ENCODE measurements at regions not wholly inside any gene's neighbourhood (a gene's known extent, or its start where the extent isn't known, plus 50 kb on each side); places are given as distances from the start of the nearest gene placed in this dataset.

DNA sequence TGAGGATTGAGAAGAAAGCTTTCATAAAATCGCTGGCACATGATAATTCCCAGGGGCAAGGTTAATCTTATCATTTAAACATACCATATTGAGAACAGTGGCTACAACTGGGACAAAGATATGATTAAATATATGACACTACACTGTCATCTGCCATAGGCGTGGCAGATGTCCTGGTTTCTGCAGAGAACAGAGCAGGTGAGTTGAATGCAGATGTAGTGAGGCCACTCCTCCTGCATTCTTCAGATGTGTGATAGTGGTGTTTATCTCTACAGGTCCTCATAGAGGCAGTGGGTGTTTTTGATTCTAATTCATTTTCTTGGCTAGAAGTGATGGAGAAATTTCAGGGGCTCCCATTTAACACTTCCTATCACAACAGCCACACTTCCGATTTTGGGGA is 237.0 kb upstream of the CDH9 start:
- in situ Hi-C loops (cut with HindIII; ENCODE audit: low sequenced_read_pairs): no loop called here
- DNase-seq (ENCODE audit: low spot score): no peak

DNA sequence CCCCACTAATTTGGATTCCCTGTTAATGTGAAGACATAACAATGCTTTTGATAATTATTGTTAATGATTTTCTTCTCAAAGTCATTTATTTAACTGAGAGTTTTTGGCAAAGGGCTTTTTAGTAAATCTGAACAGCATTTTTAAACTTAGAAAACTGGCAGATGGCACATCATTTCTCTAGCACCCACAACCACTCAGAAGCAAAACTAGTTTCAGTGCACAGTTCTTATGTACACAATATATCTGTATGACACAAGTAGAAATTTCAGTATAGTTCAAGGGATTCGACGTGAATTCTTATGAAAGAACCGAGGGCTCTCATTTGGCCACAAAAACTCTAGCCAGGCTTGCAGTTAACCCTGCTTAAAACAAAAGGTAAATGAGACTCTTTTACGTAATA is 231.4 kb upstream of the CDH9 start:
- no peak for DNase-seq (ENCODE audit: low spot score)
- in situ Hi-C loops (cut with HindIII; ENCODE audit: low sequenced_read_pairs): no loop called here

DNA sequence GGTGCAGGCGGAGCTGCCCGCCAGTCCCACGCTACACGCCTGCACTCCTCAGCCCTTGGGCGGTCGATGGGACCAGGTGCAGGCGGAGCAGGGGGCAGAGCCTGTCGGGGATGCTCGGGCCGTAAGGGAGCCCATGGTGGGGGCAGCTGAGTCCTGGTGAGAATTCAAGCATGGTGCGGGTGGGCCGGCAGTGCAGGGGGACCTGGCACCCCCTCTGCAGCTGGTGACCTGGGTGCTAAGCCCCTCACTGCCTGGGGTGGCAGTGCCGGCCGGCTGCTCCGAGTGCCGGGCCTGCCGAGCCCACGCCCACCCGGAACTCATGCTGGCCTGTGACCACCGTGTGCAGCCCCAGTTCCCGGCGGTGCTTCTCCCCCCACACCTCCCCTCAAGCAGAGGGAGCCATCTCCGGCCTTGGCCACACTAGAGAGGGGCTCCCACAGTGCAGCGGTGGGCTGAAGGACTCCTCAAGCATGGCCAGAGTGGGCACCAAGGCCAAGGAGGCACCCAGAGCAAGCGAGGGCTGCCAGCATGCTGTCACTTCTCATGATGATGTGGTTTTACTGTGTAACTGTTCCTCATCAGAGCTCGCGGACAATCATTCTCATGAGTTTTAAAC is 228.9 kb upstream of the CDH9 start:
- in situ Hi-C loops (cut with HindIII; ENCODE audit: low sequenced_read_pairs): no loop called here
- DNase-seq (ENCODE audit: low spot score): no peak

DNA sequence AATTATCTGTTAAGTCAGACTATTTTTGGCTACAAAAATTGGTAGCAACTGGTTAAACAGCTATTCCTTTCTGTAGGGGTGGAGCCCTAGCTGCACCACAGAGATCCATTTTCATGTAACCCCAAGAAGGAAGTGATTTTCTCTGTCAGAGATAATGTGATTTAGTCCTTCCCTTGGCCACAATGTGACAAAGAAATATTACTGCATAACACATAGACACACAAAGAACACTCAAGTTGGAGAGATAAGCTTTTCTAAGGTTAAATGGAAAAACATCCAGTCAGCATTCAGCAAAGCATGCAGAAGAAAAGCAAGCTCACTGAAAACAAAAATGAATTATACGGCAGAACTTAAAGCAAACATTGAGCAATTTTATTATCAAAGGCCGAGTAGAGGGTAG is 227.8 kb upstream of the CDH9 start:
- DNase-seq (ENCODE audit: low spot score): no peak

DNA sequence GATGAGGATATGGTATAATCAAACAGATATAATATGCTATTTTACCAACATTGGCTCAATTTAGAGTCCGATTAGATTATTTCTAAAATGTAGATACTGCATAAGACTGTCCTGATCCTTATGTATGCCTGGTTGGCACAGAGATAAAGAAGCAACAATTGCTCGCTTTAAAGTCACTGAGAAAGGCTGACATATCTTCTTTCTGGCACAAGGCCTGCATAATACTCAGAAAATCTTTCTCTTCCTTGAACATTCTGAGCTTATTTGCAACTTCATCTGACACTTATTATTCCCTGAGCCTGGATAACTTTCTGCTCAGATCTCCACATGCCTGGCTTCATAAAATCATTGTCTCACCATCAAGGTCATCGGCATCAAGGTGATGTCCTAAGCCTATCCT is 219.3 kb upstream of the CDH9 start:
- no peak for DNase-seq (ENCODE audit: low spot score)
- in situ Hi-C loops (cut with HindIII; ENCODE audit: low sequenced_read_pairs): no loop called here

More for the DNA sequence above, 227.8 kb upstream of the CDH9 start:
- in situ Hi-C loops (cut with HindIII; ENCODE audit: low sequenced_read_pairs): no loop called here

GRCh38 chr5:27252911-27253310 is 214.5 kb upstream of the CDH9 start:
- no peak for DNase-seq (ENCODE audit: low spot score)
- in situ Hi-C loops (cut with HindIII; ENCODE audit: low sequenced_read_pairs): no loop called here

DNA sequence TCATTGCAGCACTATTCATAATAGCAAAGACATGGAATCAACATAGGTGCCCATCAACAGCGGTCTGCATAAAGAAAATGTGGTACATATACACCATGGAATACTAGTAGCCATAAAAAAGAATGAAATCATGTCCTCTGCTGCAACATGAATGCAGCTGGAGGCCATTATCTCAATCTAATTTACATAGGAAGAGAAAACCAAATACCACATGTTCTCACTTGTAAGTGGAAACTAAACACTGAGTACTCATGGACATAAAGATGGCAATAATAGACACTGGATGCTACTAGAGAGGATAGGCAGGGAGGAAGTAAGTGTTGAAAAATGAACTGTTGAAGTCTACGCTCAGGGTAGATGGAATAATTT is 203.9 kb upstream of the CDH9 start:
- DNase-seq (ENCODE audit: low spot score): no peak
- in situ Hi-C loops (cut with HindIII; ENCODE audit: low sequenced_read_pairs): no loop called here

DNA sequence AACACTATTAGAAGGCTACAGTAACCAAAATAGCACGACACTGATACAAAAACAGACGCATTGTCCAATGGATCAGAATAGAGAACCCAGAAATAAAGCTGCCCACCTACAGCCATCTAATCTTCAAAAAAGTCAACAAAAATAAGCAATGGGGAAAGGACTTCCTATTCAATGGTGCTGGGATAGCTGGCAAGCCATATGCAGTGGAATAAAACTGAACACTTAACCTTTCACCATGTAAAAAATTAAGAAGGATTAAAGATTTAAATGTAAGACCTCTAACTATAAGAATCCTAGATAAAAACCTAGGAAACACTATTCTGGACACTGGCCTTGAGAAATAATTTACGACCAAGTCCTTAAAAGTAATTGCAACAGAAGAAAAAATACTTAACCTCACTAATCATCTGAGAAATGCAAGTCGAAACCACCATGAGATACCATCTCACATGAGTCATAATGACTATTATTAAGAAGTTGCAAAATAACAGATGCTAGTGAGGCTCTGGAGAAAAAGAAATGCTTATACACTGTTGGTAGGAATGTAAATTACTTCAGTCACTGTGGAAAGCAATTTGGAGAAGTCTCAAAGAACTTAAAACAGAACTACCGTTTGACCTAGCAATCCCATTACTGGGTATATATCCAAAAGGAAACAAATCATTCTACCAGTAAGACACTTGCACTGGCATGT is 203.3 kb upstream of the CDH9 start:
- in situ Hi-C loops (cut with HindIII; ENCODE audit: low sequenced_read_pairs): no loop called here
- no peak for DNase-seq (ENCODE audit: low spot score)

DNA sequence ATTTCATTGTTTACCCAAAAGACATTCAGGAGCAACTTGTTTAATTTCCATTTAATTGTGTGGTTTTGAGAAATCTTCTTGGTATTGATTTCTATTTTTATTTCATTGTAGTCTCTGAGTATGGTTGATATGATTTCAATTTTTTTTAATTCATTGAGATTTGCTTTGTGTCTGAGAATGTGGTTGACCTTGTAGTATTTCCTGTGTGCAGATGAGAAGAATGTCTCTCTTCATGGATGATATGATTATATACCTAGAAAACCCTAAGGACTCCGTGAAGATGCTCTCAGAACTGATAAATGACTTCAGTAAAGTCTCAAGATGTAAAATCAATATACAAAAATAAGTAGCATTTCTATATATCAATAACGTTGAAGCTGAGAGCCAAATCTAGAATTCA is 202.4 kb upstream of the CDH9 start:
- DNase-seq (ENCODE audit: low spot score): no peak

GRCh38 chr5:27234916-27235315 is 196.5 kb upstream of the CDH9 start:
- in situ Hi-C loops (cut with HindIII; ENCODE audit: low sequenced_read_pairs): no loop called here

More for the DNA sequence above, 202.4 kb upstream of the CDH9 start:
- in situ Hi-C loops (cut with HindIII; ENCODE audit: low sequenced_read_pairs): no loop called here

GRCh38 chr5:27221410-27221809 is 183.0 kb upstream of the CDH9 start:
- DNase-seq (ENCODE audit: low spot score): no peak
- in situ Hi-C loops (cut with HindIII; ENCODE audit: low sequenced_read_pairs): no loop called here

More at GRCh38 chr5:27234916-27235315, 196.5 kb upstream of the CDH9 start:
- no peak for DNase-seq (ENCODE audit: low spot score)

DNA sequence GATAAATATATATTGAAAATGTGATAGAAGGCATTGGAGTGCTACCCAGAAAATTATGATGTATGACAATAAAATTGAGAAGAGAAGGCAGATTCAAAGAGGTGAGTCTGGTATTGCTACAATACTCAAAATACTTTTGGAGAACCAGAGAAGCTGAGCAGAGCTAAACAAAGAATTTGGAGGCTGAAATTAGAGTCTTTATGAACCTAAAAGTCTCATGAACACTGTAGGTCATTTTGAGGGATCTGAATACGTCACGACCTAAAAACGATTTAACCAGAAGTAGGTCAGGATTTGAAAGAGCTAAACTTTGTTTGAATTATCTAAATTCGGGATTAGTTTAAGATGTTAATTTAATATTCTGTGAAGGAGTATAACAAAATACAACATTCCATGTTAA is 182.4 kb upstream of the CDH9 start:
- DNase-seq (ENCODE audit: low spot score): no peak
- in situ Hi-C loops (cut with HindIII; ENCODE audit: low sequenced_read_pairs): no loop called here

- DNase-seq (ENCODE audit: low spot score): no peak
- in situ Hi-C loops (cut with HindIII; ENCODE audit: low sequenced_read_pairs): no loop called here
These were observed 179.6 kb upstream of the CDH9 start for GRCh38 chr5:27217977-27218376.

- in situ Hi-C loops (cut with HindIII; ENCODE audit: low sequenced_read_pairs): no loop called here
- no peak for DNase-seq (ENCODE audit: low spot score)
These were observed 179.0 kb upstream of the CDH9 start for GRCh38 chr5:27217155-27217956.

DNA sequence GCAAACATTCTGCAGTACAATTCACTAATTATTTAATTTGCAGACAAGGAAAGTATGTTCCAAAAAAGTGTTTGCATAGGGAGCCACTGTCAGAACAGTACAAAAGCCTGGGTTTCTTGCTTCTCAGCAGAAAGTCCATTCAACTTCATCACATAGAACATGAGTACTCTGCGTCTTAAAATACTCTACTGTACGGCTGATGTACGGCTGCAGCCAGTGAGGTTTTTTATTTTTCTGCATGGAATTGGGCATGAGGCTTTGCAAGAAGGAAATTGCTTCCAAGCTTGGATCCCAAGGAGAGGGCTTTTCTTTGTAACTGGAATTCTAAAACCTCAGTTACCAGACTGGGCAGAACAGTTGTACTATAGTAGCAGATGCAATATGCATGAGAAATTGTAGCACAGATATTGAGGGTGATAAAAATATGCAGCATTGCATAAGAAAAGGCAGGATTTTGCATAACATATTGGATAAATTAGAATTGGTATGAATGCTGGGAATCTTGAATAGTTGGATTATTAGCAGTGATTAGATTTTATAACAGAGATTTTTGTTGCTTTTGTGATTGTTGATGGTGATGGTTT is 178.1 kb upstream of the CDH9 start:
- in situ Hi-C loops (cut with HindIII; ENCODE audit: low sequenced_read_pairs): no loop called here
- DNase-seq (ENCODE audit: low spot score): no peak

DNA sequence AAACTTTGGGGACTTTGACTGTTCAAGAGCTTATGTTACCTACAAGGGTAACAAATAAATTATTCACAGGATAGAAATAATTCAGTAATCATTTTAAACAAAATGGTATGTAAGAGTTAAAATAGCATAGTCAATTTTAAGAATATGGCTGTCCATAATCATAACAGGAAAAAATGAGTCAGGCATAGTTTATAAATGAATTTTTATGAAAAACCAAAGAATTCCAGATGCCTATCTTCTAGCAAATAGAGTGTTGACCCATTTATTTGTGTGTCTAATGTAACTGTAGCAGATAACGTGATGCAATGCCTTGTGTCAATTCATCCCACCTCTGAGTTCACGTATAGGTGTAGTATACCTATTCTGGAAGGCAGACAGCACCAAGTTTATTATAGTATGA is 169.7 kb upstream of the CDH9 start:
- no peak for DNase-seq (ENCODE audit: low spot score)
- in situ Hi-C loops (cut with HindIII; ENCODE audit: low sequenced_read_pairs): no loop called here

DNA sequence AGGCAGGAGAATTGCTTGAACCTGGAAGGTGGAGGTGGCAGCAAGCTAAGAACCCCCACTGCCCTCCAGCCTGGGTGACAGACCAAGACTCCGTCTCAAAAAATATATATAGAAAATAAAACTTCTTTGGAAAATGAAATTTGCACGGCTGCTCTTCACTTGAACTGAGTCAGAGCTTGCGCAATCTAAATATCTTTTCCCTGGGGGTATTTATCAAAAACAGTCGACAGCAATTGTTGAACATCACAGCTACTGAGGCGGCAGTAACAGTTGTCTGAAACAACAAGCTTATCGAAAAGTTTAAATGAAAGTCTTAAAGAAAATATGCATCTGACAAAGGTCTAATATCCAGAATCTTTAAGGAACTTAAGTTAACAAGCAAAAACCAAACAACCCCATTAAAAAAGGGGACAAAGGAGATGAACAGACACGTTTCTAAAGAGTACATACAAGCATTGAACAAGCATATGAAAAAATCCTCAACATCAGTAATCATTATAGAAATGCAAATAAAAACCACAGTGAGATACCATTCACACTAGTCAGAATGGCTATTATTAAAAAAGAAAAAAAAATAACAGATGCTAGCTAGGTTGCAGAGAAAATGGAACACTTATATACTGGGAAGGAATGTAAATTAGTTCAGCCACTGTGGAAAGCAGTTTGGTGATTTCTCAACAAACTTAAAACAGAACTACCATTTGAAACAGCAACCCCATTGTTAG is 153.6 kb upstream of the CDH9 start:
- in situ Hi-C loops (cut with HindIII; ENCODE audit: low sequenced_read_pairs): no loop called here

GRCh38 chr5:27172693-27173092 is 134.3 kb upstream of the CDH9 start:
- in situ Hi-C loops (cut with HindIII; ENCODE audit: low sequenced_read_pairs): no loop called here
- no peak for DNase-seq (ENCODE audit: low spot score)

More for the DNA sequence above, 153.6 kb upstream of the CDH9 start:
- DNase-seq (ENCODE audit: low spot score): no peak

DNA sequence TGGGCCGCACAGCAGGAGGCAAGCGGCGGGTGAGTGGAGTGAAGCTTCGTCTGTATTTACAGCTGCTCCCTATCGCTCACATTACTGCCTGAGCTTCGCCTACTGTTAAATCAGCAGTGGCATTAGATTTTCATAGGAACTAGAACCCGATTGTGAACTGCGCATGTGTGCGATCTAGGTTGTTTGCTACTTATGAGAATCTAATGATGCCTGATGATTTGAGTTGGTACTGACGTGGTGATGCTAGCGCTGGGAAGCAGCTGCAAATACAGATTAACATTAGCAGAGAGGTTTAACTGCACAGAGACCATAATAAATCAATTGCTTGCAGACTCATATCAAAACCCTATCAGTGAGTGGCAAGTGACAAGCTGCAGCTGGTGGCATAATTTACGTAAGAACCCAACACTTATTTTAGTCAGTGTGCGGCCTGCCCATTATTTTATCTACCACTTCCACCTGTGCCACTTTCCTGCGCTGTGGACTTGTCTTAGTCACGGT is 133.4 kb upstream of the CDH9 start:
- DNase-seq (ENCODE audit: low spot score): no peak
- in situ Hi-C loops (cut with HindIII; ENCODE audit: low sequenced_read_pairs): no loop called here

Data from G401 (cell line).